ENCODE measurements at regions not wholly inside any gene's neighbourhood (a gene's known extent, or its start where the extent isn't known, plus 50 kb on each side); places are given as distances from the start of the nearest gene placed in this dataset.

- intact Hi-C loops (cut with micrococcal nuclease) = no loop called here
Observed at GRCh38 chr3:152658977-152659720, 175.8 kb upstream of the P2RY1 start.

- intact Hi-C loops (cut with micrococcal nuclease) = no loop called here
Observed at GRCh38 chr3:152662157-152662556, 172.8 kb upstream of the P2RY1 start.

GRCh38 chr3:152664766-152665165, 170.2 kb upstream of the P2RY1 start:
- intact Hi-C loops (cut with micrococcal nuclease) = no loop called here

- intact Hi-C loops (cut with micrococcal nuclease) = no loop called here
Observed at GRCh38 chr3:152667267-152667666, 167.7 kb upstream of the P2RY1 start.

GRCh38 chr3:152669560-152669959, 165.4 kb upstream of the P2RY1 start:
- intact Hi-C loops (cut with micrococcal nuclease) = no loop called here

- intact Hi-C loops (cut with micrococcal nuclease) = no loop called here
Observed at GRCh38 chr3:152671446-152672319, 163.2 kb upstream of the P2RY1 start.

- intact Hi-C loops (cut with micrococcal nuclease) = no loop called here
Observed at GRCh38 chr3:152672320-152672649, 162.6 kb upstream of the P2RY1 start.

- intact Hi-C loops (cut with micrococcal nuclease) = no loop called here
Observed at GRCh38 chr3:152676810-152677379, 158.0 kb upstream of the P2RY1 start.

GRCh38 chr3:152677491-152677890, 157.4 kb upstream of the P2RY1 start:
- intact Hi-C loops (cut with micrococcal nuclease) = no loop called here

GRCh38 chr3:152682477-152682876, 152.5 kb upstream of the P2RY1 start:
- intact Hi-C loops (cut with micrococcal nuclease) = no loop called here

- intact Hi-C loops (cut with micrococcal nuclease) = no loop called here
Observed at GRCh38 chr3:152683521-152683999, 151.4 kb upstream of the P2RY1 start.

GRCh38 chr3:152684279-152684678, 150.7 kb upstream of the P2RY1 start:
- intact Hi-C loops (cut with micrococcal nuclease) = no loop called here

- intact Hi-C loops (cut with micrococcal nuclease) = no loop called here
Observed at GRCh38 chr3:152688313-152688712, 146.6 kb upstream of the P2RY1 start.

- intact Hi-C loops (cut with micrococcal nuclease) = loop anchor here (2.0 to 10.0 kb wide), 6 partner anchors 398 to 1488 kb away; partner anchors contain the start of genes GPR171, P2RY14 and RAP2B
Observed at GRCh38 chr3:152692326-152692725, 142.6 kb upstream of the P2RY1 start.

GRCh38 chr3:152693521-152694250, 141.2 kb upstream of the P2RY1 start:
- intact Hi-C loops (cut with micrococcal nuclease) = loop anchor here (1.0 to 10.0 kb wide), 8 partner anchors 44 to 1489 kb away; partner anchors contain the start of genes GPR171, P2RY14 and RAP2B

- intact Hi-C loops (cut with micrococcal nuclease) = loop anchor here (10.0 kb wide), 4 partner anchors 401 to 1491 kb away; partner anchors contain the start of genes GPR171 and RAP2B
Observed at GRCh38 chr3:152695840-152696239, 139.1 kb upstream of the P2RY1 start.

- intact Hi-C loops (cut with micrococcal nuclease) = loop anchor here (10.0 kb wide), 4 partner anchors 402 to 1492 kb away; partner anchors contain the start of genes GPR171 and RAP2B
Observed at GRCh38 chr3:152696962-152697361, 138.0 kb upstream of the P2RY1 start.

- intact Hi-C loops (cut with micrococcal nuclease) = no loop called here
Observed at GRCh38 chr3:152703245-152703890, 131.6 kb upstream of the P2RY1 start.

- intact Hi-C loops (cut with micrococcal nuclease) = no loop called here
Observed at GRCh38 chr3:152706991-152707713, 127.8 kb upstream of the P2RY1 start.

GRCh38 chr3:152709659-152710058, 125.3 kb upstream of the P2RY1 start:
- intact Hi-C loops (cut with micrococcal nuclease) = no loop called here
